ENCODE measurements at regions not wholly inside any gene's neighbourhood (a gene's known extent, or its start where the extent isn't known, plus 50 kb on each side); places are given as distances from the start of the nearest gene placed in this dataset.

GRCh38 chr3:22659651-22660475, 543.3 kb upstream of the UBE2E2 start:
- TF ChIP-seq CTCF (IDR thresholded peaks at IDR 0.05), result no peak
- TF ChIP-seq POLR2A (IDR thresholded peaks at IDR 0.05), result no peak
- TF ChIP-seq POLR2AphosphoS5 (IDR thresholded peaks at IDR 0.05), result no peak

Data from stomach (tissue), 4 donors.